ENCODE measurements at regions not wholly inside any gene's neighbourhood (a gene's known extent, or its start where the extent isn't known, plus 50 kb on each side); places are given as distances from the start of the nearest gene placed in this dataset.

DNA sequence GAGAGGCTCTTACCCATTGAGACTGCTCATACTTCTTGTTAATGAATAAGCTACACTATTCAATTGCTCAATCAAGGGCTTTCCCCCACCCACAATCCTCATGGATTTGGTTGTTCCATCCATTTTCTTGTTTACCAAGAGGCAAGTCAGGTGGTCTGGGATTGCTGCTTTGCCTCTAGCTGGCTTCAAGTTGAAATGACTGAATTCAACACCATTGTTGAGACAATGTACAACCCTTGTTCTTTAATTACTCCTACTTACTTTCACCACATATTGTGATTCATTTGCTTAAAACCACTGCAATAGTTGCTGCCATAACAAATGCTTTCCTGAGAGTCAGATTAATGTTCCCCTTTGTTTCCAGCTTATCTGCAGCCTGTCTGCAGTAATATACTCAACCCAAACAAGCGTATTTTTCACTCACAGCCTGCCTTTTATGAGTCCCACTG lies 532.2 kb downstream of the RIT2 start:
- TF ChIP-seq, protein P1, sequence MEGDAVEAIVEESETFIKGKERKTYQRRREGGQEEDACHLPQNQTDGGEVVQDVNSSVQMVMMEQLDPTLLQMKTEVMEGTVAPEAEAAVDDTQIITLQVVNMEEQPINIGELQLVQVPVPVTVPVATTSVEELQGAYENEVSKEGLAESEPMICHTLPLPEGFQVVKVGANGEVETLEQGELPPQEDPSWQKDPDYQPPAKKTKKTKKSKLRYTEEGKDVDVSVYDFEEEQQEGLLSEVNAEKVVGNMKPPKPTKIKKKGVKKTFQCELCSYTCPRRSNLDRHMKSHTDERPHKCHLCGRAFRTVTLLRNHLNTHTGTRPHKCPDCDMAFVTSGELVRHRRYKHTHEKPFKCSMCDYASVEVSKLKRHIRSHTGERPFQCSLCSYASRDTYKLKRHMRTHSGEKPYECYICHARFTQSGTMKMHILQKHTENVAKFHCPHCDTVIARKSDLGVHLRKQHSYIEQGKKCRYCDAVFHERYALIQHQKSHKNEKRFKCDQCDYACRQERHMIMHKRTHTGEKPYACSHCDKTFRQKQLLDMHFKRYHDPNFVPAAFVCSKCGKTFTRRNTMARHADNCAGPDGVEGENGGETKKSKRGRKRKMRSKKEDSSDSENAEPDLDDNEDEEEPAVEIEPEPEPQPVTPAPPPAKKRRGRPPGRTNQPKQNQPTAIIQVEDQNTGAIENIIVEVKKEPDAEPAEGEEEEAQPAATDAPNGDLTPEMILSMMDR (IDR thresholded peaks at IDR 0.05) = no peak
- TF ChIP-seq POLR2A (IDR thresholded peaks at IDR 0.05) = no peak

Data from testis (tissue), 2 donors.